Liver (tissue), 8 donors: ENCODE measurements at regions not wholly inside any gene's neighbourhood (a gene's known extent, or its start where the extent isn't known, plus 50 kb on each side); places are given as distances from the start of the nearest gene placed in this dataset.

Source experiments
- DNase-seq: peaks from one replicate; pipeline ENCODE4 v3.0.0-alpha.2; 2017; ENCODE audit warnings: low spot score
- H3K27ac ChIP-seq, 2 donors: one replicate each; pipeline ENCODE4 v1.7.0; 2013; ENCODE audit warnings: inconsistent platforms in 2 of 2, low read length in 2 of 2, control low read depth in 1 of 2, low read depth in 1 of 2, mild to moderate bottlenecking in 1 of 2
- H3K27me3 ChIP-seq, 4 donors: one replicate each; pipeline versions ENCODE4 v1.6.1 to v1.7.0; 2013; ENCODE audit warnings: low read length in 3 of 4, inconsistent platforms in 1 of 4, mild to moderate bottlenecking in 1 of 4, moderate library complexity in 1 of 4; ENCODE audit not compliant: control insufficient read depth in 4 of 4, insufficient read depth in 4 of 4
- H3K36me3 ChIP-seq, 4 donors: one replicate each; pipeline versions ENCODE4 v1.6.1 to v1.7.0; 2013; ENCODE audit warnings: low read length in 3 of 4, mild to moderate bottlenecking in 3 of 4, low read depth in 1 of 4, moderate library complexity in 1 of 4; ENCODE audit not compliant: control insufficient read depth in 4 of 4, insufficient read depth in 3 of 4
- H3K4me1 ChIP-seq, 4 donors: one replicate each; pipeline versions ENCODE4 v1.6.1 to v1.7.0; 2013; ENCODE audit warnings: low read length in 3 of 4, mild to moderate bottlenecking in 3 of 4, moderate library complexity in 1 of 4; ENCODE audit not compliant: control insufficient read depth in 4 of 4, insufficient read depth in 4 of 4
- H3K4me3 ChIP-seq, 3 donors: one replicate each; pipeline versions ENCODE4 v1.6.1 to v1.7.0; 2013; ENCODE audit warnings: low read length in 3 of 3, control low read depth in 1 of 3, low read depth in 1 of 3, mild to moderate bottlenecking in 1 of 3
- H3K9ac ChIP-seq, 2 donors: one replicate each; pipeline ENCODE4 v1.7.0; 2013; ENCODE audit warnings: low read length in 2 of 2, mild to moderate bottlenecking in 2 of 2, moderate library complexity in 2 of 2, control low read depth in 1 of 2, low read depth in 1 of 2
- H3K9me3 ChIP-seq, 4 donors: one replicate each; pipeline versions ENCODE4 v1.6.1 to v1.7.0; 2013; ENCODE audit warnings: low read length in 3 of 4; ENCODE audit not compliant: control insufficient read depth in 4 of 4
- EGR1 ChIP-seq, 2 donors: IDR thresholded peaks; 2 replicates each; pipeline ENCODE4 v1.6.1; 2016 to 2018; ENCODE audit warnings: antibody characterized with exemption in 2 of 2, low read depth in 2 of 2
- FOXA1 ChIP-seq: IDR thresholded peaks from 2 replicates; pipeline ENCODE4 v1.6.1; 2016; ENCODE audit warnings: antibody characterized with exemption
- FOXA2 ChIP-seq: IDR thresholded peaks from 2 replicates; pipeline ENCODE4 v1.6.1; 2016; ENCODE audit warnings: antibody characterized with exemption
- GABPA ChIP-seq, 2 donors: IDR thresholded peaks in 1 of 2; conservative IDR thresholded peaks in 1 of 2; 2 replicates each; pipeline ENCODE4 v1.6.1; 2016; ENCODE audit warnings: antibody characterized with exemption in 2 of 2, mild to moderate bottlenecking in 1 of 2, moderate library complexity in 1 of 2
- HNF4A ChIP-seq, 2 donors: conservative IDR thresholded peaks; 2 replicates each; pipeline ENCODE4 v1.6.1; 2016; ENCODE audit warnings: antibody characterized with exemption in 2 of 2, mild to moderate bottlenecking in 2 of 2
- HNF4G ChIP-seq: IDR thresholded peaks from 2 replicates; pipeline ENCODE4 v1.6.1; 2016; ENCODE audit warnings: antibody characterized with exemption
- JUND ChIP-seq, 2 donors: IDR thresholded peaks; 2 replicates each; pipeline ENCODE4 v1.6.1; 2016; ENCODE audit warnings: antibody characterized with exemption in 2 of 2
- NR2F2 ChIP-seq: IDR thresholded peaks from 2 replicates; pipeline ENCODE4 v1.6.1; 2016; ENCODE audit warnings: antibody characterized with exemption
- RAD21 ChIP-seq, 2 donors: IDR thresholded peaks; 2 replicates each; pipeline ENCODE4 v1.6.1; 2016; ENCODE audit warnings: antibody characterized with exemption in 2 of 2, mild to moderate bottlenecking in 2 of 2
- RXRA ChIP-seq, 2 donors: IDR thresholded peaks; 2 replicates each; pipeline ENCODE4 v1.6.1; 2017 to 2018; ENCODE audit warnings: antibody characterized with exemption in 2 of 2, mild to moderate bottlenecking in 1 of 2
- SP1 ChIP-seq: IDR thresholded peaks from 2 replicates; pipeline ENCODE4 v1.6.1; 2018; ENCODE audit warnings: antibody characterized with exemption, mild to moderate bottlenecking
- TAF1 ChIP-seq: conservative IDR thresholded peaks from 2 replicates; pipeline ENCODE4 v1.6.1; 2016; ENCODE audit warnings: antibody characterized with exemption, mild to moderate bottlenecking
- YY1 ChIP-seq: IDR thresholded peaks from 2 replicates; pipeline ENCODE4 v1.6.1; 2016; ENCODE audit warnings: antibody characterized with exemption, mild to moderate bottlenecking
- WGBS: extraction: QIAGEN DNeasy Blood & Tissue Kit; methylation state at CpG from one replicate; pipeline ENCODE4 v1.1.7; 2013; 5-methylcytosine and 5-hydroxymethylcytosine counted together
- TF ChIP-seq, protein P1 (sequence below): fragments of 150-350 bp; IDR thresholded peaks from 2 replicates; pipeline ENCODE4 v1.5.1; 2017; ENCODE audit warnings: improper control_type of control experiment, low read depth, low read length; ENCODE audit not compliant: missing input control
- TF ChIP-seq, protein P2 (sequence below): IDR thresholded peaks from 2 replicates; pipeline ENCODE4 v1.6.1; 2016; ENCODE audit warnings: antibody characterized with exemption, mild to moderate bottlenecking
- TF ChIP-seq, protein P3 (sequence below): IDR thresholded peaks from 2 replicates; pipeline ENCODE4 v1.6.1; 2016; ENCODE audit warnings: antibody characterized with exemption
- TF ChIP-seq, protein P4 (sequence below): IDR thresholded peaks from 2 replicates; pipeline ENCODE4 v1.6.1; 2016; ENCODE audit warnings: antibody characterized with exemption
- TF ChIP-seq, protein P5 (sequence below): IDR thresholded peaks from 2 replicates; pipeline ENCODE4 v1.6.1; 2016; ENCODE audit warnings: antibody characterized with exemption
- donor health status: healthy.
- donor health status: healthy.
- donor health status: healthy.
- donor health status: healthy.
- donor health status: healthy.

DNA sequence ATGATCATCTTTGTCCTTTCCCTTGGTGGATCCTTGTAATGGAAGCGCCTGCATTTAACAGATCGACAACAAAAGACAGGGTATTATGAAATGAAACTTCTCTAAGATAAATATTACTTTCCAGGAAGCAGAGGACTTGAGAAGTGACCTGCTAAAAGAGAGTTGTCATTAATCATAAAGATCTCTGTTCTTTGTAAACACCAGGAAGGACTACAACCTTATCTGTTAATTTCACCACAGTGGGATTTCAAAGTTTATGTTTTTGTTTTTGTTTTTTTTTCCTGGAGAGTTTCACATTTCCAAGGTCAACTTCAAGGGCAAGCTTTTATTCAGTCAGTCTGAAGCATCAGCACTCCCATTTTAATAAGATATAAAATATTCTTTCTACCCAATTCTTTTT lies 170.9 kb downstream of the RCHY1 start:
- H3K4me3 ChIP-seq: no peak overlapping the region
- no peak overlapping the region for H3K9ac ChIP-seq
- no peak overlapping the region for H3K27ac ChIP-seq
- H3K9me3 ChIP-seq: no peaks in the 10 kb centered on the region
- no peaks in the 10 kb centered on the region for H3K36me3 ChIP-seq
- no peaks in the 10 kb centered on the region for H3K27me3 ChIP-seq
- 81% methylated on average over 2 of the region's 2 CpGs for WGBS
- H3K4me1 ChIP-seq: no peaks in the 10 kb centered on the region
- TF ChIP-seq, protein P1, sequence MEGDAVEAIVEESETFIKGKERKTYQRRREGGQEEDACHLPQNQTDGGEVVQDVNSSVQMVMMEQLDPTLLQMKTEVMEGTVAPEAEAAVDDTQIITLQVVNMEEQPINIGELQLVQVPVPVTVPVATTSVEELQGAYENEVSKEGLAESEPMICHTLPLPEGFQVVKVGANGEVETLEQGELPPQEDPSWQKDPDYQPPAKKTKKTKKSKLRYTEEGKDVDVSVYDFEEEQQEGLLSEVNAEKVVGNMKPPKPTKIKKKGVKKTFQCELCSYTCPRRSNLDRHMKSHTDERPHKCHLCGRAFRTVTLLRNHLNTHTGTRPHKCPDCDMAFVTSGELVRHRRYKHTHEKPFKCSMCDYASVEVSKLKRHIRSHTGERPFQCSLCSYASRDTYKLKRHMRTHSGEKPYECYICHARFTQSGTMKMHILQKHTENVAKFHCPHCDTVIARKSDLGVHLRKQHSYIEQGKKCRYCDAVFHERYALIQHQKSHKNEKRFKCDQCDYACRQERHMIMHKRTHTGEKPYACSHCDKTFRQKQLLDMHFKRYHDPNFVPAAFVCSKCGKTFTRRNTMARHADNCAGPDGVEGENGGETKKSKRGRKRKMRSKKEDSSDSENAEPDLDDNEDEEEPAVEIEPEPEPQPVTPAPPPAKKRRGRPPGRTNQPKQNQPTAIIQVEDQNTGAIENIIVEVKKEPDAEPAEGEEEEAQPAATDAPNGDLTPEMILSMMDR: no peak
- TF ChIP-seq HNF4A (conservative IDR thresholded peaks at IDR 0.05) (no peak), RXRA (IDR thresholded peaks at IDR 0.05) (no peak), HNF4G (no peak), JUND (IDR thresholded peaks at IDR 0.05) (no peak), YY1 (no peak), SP1 (no peak), TAF1 (no peak), NR2F2 (no peak), FOXA2 (no peak), RAD21 (IDR thresholded peaks at IDR 0.05) (no peak), EGR1 (IDR thresholded peaks at IDR 0.05; ENCODE audit: low read depth in 2 of 2) (no peak), FOXA1 (no peak), GABPA (IDR thresholded peaks at IDR 0.05 in 1 of 2, conservative IDR thresholded peaks at IDR 0.05 in 1 of 2) (no peak)
- TF ChIP-seq, protein P2, sequence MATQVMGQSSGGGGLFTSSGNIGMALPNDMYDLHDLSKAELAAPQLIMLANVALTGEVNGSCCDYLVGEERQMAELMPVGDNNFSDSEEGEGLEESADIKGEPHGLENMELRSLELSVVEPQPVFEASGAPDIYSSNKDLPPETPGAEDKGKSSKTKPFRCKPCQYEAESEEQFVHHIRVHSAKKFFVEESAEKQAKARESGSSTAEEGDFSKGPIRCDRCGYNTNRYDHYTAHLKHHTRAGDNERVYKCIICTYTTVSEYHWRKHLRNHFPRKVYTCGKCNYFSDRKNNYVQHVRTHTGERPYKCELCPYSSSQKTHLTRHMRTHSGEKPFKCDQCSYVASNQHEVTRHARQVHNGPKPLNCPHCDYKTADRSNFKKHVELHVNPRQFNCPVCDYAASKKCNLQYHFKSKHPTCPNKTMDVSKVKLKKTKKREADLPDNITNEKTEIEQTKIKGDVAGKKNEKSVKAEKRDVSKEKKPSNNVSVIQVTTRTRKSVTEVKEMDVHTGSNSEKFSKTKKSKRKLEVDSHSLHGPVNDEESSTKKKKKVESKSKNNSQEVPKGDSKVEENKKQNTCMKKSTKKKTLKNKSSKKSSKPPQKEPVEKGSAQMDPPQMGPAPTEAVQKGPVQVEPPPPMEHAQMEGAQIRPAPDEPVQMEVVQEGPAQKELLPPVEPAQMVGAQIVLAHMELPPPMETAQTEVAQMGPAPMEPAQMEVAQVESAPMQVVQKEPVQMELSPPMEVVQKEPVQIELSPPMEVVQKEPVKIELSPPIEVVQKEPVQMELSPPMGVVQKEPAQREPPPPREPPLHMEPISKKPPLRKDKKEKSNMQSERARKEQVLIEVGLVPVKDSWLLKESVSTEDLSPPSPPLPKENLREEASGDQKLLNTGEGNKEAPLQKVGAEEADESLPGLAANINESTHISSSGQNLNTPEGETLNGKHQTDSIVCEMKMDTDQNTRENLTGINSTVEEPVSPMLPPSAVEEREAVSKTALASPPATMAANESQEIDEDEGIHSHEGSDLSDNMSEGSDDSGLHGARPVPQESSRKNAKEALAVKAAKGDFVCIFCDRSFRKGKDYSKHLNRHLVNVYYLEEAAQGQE: no peak
- TF ChIP-seq, protein P3, sequence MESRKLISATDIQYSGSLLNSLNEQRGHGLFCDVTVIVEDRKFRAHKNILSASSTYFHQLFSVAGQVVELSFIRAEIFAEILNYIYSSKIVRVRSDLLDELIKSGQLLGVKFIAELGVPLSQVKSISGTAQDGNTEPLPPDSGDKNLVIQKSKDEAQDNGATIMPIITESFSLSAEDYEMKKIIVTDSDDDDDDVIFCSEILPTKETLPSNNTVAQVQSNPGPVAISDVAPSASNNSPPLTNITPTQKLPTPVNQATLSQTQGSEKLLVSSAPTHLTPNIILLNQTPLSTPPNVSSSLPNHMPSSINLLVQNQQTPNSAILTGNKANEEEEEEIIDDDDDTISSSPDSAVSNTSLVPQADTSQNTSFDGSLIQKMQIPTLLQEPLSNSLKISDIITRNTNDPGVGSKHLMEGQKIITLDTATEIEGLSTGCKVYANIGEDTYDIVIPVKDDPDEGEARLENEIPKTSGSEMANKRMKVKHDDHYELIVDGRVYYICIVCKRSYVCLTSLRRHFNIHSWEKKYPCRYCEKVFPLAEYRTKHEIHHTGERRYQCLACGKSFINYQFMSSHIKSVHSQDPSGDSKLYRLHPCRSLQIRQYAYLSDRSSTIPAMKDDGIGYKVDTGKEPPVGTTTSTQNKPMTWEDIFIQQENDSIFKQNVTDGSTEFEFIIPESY: no peak
- TF ChIP-seq, protein P4, sequence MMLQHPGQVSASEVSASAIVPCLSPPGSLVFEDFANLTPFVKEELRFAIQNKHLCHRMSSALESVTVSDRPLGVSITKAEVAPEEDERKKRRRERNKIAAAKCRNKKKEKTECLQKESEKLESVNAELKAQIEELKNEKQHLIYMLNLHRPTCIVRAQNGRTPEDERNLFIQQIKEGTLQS: no peak
- TF ChIP-seq, protein P5, sequence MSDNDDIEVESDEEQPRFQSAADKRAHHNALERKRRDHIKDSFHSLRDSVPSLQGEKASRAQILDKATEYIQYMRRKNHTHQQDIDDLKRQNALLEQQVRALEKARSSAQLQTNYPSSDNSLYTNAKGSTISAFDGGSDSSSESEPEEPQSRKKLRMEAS: no peak
- DNase-seq: no peak
